ENCODE measurements at regions not wholly inside any gene's neighbourhood (a gene's known extent, or its start where the extent isn't known, plus 50 kb on each side); places are given as distances from the start of the nearest gene placed in this dataset.

DNA sequence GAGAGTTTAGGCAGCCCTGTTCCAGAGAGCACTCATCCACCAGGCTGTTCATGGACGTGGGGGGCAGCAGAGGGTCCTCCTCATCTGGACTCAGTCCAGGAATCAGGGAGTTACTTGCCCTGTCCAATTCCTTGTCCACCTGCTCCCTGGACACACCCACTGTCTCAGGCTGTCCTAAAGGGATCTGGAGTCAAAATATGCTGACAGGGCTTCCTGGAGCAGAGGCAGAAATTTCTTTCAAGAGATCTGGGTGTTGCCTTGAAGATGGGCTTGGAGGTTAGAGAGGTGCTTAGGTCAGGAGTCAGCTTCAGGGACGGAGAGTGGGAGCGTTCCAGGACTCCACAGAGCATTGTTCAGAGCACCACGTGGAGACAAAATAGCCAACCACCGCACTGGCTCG is 65.8 kb upstream of the SHISA2 start:
- no peak overlapping the region for H3K4ac ChIP-seq (replicated peaks; ENCODE audit: insufficient read length, low read depth, low read length)
- no peak overlapping the region for H3K14ac ChIP-seq (ENCODE audit: insufficient read length)
- H4K20me1 ChIP-seq (replicated peaks in 1 of 2; ENCODE audit: control insufficient read depth in 1 of 2, insufficient read depth in 2 of 2, low read length in 2 of 2) = no peaks in the 10 kb centered on the region
- no peaks in the 10 kb centered on the region for H3K79me1 ChIP-seq (ENCODE audit: low read depth, low read length)
- H3K27ac ChIP-seq (ENCODE audit: low read depth, low read length) = no peak overlapping the region
- POLR2A ChIA-PET (ENCODE audit: partially characterized antibody) = no interaction called here
- H2BK15ac ChIP-seq (ENCODE audit: low read length) = no peak overlapping the region
- no peak overlapping the region for H4K91ac ChIP-seq (replicated peaks; ENCODE audit: insufficient read length, low read length)
- H3K23me2 ChIP-seq (ENCODE audit: low read depth, low read length) = no peaks in the 10 kb centered on the region
- H3K18ac ChIP-seq (ENCODE audit: extremely low read depth, low read length) = no peak overlapping the region
- H3K56ac ChIP-seq (replicated peaks; ENCODE audit: insufficient read length, low read depth, low read length) = no peak overlapping the region
- H3K36me3 ChIP-seq (ENCODE audit: control insufficient read depth in 2 of 4, insufficient read depth in 4 of 4, low read length in 3 of 4) = no peaks in the 10 kb centered on the region
- no peak overlapping the region for H2BK12ac ChIP-seq (ENCODE audit: low read depth, low read length)
- no peak overlapping the region for H3K4me3 ChIP-seq (ENCODE audit: extremely low read depth in 1 of 4, insufficient read depth in 2 of 4, low read depth in 3 of 4, low read length in 4 of 4)
- CTCF ChIA-PET (ENCODE audit: partially characterized antibody) = interaction anchor here (1.2 kb wide), 1 partner anchor 543 kb away, joined by 3 read pairs; no protein-coding TSS in a partner anchor
- FAIRE-seq (no peak), DNase-seq (ENCODE audit: low read depth in 1 of 2, low spot score in 2 of 2) (no peak)
- no peak overlapping the region for H4K5ac ChIP-seq (ENCODE audit: insufficient read length, low read depth, low read length)
- no peaks in the 10 kb centered on the region for H3K27me3 ChIP-seq (replicated peaks in 1 of 4; ENCODE audit: control insufficient read depth in 3 of 4, extremely low read depth in 1 of 4, insufficient read depth in 3 of 4, low read length in 3 of 4)
- no peak overlapping the region for H3K9ac ChIP-seq (replicated peaks in 1 of 4; ENCODE audit: extremely low read depth in 1 of 4, low read depth in 3 of 4, low read length in 3 of 4)
- H3K23ac ChIP-seq (ENCODE audit: insufficient read length) = no peak overlapping the region
- no peak overlapping the region for H3K4me2 ChIP-seq (ENCODE audit: insufficient read depth in 1 of 2, low read depth in 2 of 2, low read length in 2 of 2)
- H2BK20ac ChIP-seq (ENCODE audit: low read length) = no peak overlapping the region
- H4K8ac ChIP-seq (ENCODE audit: extremely low read depth, insufficient read depth, low read length) = no peak overlapping the region
- no peaks in the 10 kb centered on the region for H3K4me1 ChIP-seq (replicated peaks in 1 of 4; ENCODE audit: control insufficient read depth in 3 of 4, insufficient read depth in 4 of 4, low read length in 3 of 4)
- no peaks in the 10 kb centered on the region for H3K9me3 ChIP-seq (ENCODE audit: insufficient read depth in 2 of 2, low read depth in 1 of 2, low read length in 1 of 2)
- no peak overlapping the region for H2AK5ac ChIP-seq (ENCODE audit: low read depth, low read length)
- TF ChIP-seq JUND (IDR thresholded peaks at IDR 0.05; ENCODE audit: low read length) = no peak
- no peak for TF ChIP-seq PHF8 (conservative IDR thresholded peaks at IDR 0.05; ENCODE audit: low read depth, low read length)
- no peak overlapping the region for H2AFZ ChIP-seq (ENCODE audit: low read length)
- H2BK5ac ChIP-seq (ENCODE audit: low read depth, low read length) = no peak overlapping the region
- H2BK120ac ChIP-seq (replicated peaks; ENCODE audit: low read depth, low read length) = no peak overlapping the region
- H3K79me2 ChIP-seq (ENCODE audit: control insufficient read depth in 1 of 2, insufficient read depth in 2 of 2, low read length in 2 of 2) = no peaks in the 10 kb centered on the region
- 90% methylated on average over 6 of the region's 6 CpGs; no CpG with 5 or more reads in 1 of the 2 experiments for WGBS, 2 experiments (ENCODE audit: extremely low coverage in 1 of 2, insufficient coverage in 1 of 2, insufficient read length in 1 of 2, insufficient replicate concordance in 2 of 2, low coverage in 1 of 2, low lambda C conversion rate in 2 of 2, missing lambda C conversion rate in 1 of 2)

Data from H1 (cell line).